EH (cell line): ENCODE measurements at regions not wholly inside any gene's neighbourhood (a gene's known extent, or its start where the extent isn't known, plus 50 kb on each side); places are given as distances from the start of the nearest gene placed in this dataset.
A peak's percentile ranks its signal among the peaks of the same experiment; 100 is the strongest.
"Not testable (repeated sequence)": the region's sequence is repeated elsewhere in the genome, so short reads cannot be mapped to it uniquely, and the experiment has no call there.

Experiments used
- DNase-seq: peaks from one replicate; pipeline ENCODE4 v3.0.0-alpha.2; 2015; ENCODE audit warnings: low read depth

DNA sequence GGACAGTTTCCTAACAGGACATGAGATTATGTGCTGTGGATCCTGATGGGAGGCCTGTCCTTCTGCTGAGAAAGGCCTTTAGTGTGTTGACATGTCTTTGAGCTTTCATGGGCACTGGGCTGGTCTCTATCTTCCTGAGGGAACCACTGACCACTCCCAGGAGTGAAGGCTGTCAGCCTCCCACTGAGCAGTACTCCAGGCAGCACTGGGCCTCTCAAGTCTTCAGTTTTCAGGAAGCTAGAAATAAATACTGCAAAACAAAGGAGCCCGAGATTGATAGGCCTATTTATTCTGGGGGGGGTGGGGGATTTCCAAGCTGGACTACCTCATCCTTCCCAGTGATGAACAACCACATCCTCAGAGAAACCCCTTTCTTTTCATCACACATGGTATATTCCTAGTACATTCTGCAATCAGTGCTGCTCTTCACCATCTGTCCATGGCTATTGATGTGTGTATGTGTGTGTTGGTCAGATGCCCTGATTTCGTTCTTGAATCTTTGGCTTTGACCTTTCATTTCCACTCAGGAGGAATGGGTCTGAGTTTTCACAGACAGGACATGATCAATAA, 180.9 kb upstream of the SPTLC3 start:
- no peak for DNase-seq

DNA sequence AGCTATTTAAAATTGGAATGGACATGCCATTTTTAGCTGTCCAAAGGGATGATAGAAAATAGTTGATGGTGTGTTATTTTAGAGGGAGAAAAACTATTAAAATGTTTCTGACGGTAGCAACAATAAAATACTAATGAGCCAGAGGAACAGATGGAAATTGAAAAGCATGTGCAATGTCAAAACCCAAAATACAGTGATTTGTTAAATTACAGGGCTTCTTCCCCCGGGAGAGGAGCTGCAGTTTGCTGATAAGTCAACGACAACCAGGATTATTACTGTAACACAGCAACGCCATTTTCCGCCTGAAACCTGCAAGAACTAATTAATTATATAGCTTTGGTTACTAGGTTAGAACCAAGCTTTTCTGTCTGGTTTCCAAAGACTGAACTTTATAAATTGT, 179.6 kb upstream of the SPTLC3 start:
- no peak for DNase-seq

DNA sequence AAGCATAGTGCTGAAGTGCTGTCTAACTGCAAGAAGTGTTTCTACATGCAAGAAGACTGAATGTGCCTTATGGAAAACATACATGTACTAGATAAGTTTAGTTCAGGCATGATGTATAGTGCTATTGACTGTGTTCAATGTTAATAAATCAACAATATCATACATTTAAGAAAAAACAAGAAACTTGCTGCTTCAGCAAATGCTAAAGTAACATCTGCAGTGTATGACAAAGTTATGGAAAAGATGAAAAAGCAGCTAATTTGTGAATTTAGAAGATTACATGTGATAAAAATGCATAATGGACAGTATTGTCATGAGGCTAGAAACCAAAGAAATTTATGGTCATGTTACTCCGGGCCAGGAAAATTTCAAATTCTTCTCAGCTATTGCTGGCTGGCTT, 174.9 kb upstream of the SPTLC3 start:
- DNase-seq: no peak

DNA sequence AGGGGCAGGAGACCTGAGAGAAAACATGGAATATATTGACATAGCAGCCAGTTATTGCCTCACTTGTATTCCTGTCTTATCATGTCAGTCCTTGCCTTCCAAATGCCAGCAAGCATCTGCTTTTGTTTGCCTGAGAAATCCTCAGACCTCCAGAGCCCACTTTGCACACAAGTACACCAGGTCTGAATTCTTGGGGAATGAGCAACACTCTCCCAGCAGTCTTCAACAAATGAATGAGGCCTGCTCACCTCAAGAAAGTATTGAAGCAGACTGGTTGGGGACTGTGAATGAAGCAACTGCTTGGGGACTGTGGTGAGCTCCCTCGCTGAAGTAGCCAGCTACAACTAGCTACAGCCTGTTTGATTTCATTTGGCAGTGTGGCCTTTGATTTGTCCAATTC, 172.8 kb upstream of the SPTLC3 start:
- no peak for DNase-seq

DNA sequence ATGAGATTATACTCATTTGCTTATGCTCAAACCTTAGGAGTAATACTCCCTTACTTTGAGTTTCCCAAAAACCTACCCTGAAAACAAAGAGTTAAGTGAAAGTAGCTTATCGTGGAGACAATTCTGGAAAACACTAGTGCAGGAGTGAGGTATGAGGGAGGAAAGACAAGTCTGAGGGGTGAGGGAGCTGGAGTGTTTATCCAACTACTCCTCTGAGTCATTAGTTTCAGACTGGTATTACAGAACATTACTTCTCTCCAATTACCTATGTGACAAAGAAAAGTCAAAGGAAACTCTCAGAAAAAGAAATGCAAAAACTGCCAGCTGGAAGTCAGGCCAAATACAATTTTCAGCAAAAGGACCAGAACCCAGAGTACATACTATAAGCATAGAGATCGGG, 171.1 kb upstream of the SPTLC3 start:
- no peak for DNase-seq

DNA sequence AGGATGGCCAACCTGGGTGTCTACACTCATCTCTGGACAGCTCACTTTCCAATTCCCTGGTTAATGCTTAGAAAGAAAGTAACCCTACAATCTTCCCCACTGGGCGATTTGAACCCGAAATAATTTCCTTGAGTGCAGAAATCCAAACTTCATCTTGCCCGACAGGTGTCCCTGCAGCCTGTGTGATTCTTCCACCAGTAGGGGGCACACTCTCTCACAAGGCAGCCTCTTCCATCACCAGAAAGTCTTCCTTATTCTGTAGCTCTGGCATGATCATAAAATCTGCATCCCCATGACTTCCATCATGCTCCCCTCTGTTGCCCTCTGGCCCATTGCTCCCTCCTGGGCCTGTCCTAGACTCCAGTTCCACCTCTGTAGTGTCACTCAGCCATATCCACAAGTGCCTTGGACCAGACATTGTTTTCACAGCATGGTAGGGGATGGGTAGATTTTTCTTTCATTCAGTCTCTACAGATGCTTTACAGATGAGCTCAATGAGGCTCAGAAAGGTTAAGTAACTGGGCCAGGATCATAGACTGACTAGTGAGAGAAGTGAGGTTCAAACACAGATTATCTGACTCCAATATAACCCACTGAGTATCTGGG, 170.4 kb upstream of the SPTLC3 start:
- DNase-seq: no peak

DNA sequence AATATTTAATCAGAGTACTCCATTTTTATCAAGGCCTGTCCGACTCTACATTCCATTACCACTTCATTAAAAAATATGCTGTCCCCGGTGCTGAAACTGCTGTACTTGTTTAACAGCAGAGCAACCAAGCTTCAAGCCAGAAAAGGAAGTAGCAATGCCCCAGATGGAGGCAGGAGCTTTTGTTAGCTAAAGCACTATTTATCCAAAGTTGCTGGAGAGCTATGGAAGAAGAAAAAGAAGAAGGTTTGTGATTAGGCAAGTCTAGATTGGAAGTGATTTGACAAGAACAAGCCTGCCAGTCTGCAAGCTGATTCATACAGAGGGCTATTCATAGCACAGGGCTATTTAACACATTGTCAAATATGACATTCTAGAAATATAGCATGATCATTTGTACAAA, 160.9 kb upstream of the SPTLC3 start:
- DNase-seq: no peak

DNA sequence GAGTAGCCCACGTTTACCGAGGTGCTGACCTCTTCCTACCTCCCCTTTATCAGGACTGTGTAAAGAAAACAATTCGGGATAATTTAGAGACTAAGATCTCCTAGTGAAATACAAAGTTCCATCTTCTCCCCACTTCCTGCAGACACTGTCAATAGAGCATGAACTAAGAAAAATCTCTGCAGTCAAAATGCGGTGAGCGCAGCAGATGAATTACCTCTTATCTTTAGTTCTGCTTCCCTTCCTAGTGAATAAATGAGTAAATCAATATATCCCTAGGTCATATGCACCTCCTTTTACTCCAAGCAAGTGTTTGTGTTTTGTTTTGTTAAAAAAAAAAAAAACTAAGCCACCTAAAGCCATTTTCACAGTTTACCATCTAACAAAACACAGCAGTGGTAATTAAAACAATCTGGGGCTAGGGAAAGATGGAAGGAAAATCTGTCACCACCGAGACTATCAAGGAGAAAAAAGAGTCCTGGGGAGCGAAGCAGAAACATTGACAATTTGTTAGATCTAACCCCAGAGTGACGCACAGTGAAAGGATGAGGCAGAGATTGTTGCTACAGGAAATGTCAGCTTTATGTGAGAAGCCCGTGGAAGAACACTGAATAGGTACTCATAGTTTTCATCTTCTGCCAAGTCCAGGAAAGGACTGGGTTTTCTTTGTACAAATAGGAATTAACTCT, 159.4 kb upstream of the SPTLC3 start:
- DNase-seq: no peak

DNA sequence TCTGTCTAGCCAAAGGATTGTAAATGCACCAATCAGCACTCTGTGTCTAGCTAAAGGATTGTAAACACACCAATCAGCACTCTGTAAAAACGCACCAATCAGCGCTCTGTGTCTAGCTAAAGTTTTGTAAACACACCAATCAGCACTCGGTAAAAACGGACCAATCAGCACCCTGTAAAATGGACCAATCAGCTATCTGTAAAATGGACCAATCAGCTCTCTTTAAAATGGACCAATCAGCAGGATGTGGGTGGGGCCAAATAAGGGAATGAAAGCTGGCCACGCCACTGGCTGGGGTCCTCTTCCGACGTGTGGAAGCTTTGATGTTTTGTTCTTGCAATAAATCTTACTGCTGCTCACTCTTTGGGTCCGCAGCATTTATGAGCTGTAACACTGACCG, 151.1 kb upstream of the SPTLC3 start:
- not testable (repeated sequence) for DNase-seq

DNA sequence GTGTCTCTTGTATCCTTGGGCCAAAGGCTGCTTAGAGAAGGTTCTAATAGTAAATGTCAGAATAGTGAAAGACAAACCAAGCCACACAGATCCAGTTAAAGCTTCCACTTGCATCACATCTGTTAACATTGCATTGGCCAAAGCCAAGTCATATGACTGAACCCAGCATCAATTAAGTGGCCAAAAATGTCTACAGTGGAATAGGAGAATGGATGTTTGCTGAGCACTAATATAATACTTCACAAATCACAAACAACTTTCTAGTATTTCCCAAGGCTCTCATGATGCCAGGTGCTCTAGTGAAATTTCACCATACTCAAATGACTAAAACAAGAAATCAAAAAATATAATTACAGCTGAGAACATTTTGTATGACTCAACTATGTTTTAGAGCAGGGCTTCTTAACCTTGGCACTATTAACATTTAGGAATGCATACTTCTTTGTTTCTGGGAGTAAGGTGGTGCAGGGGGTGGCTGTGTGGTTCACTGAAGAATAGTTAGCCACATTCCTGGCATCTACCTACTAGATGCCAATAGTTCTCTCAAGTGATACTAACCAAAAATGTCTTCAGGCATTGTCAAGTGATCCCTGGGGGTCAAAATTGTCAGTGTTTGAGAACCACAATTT, 148.0 kb upstream of the SPTLC3 start:
- DNase-seq: no peak

DNA sequence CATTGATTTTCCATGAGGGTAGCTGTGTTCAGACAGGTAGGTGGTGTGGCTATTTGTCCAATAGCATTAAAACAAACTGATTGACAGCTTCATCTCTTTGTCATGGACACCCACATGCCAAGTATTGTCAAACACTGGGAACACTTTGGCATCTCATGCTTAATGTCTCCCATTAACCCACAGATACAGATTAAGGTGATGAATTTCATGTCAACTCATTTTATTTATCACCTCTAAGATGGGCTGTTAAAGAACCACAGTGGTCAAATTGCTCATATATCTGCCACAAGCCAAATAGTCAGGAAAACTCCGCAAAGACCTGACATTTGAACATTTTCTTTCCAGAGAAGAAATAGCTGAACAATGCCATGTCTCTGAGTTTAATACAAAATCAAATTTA, 139.1 kb upstream of the SPTLC3 start:
- DNase-seq: no peak

DNA sequence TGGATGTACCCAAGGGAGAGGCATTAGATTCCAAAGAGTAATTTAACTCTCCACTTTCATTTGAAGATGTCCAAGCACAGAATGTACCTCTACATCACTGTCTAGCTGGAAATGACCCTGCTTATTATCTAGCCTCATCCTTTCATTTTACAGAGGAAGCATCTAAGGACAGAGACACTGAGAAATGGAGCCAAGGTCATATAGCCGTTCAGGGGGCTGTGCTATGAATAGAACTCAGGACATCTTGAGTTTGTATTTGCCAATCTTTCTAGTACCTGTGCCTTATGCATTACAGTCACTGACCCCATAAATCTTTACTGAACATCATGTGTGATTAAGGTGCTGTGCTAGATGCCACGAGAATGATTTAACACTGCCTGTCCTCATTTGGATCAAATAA, 138.2 kb upstream of the SPTLC3 start:
- no peak for DNase-seq

DNA sequence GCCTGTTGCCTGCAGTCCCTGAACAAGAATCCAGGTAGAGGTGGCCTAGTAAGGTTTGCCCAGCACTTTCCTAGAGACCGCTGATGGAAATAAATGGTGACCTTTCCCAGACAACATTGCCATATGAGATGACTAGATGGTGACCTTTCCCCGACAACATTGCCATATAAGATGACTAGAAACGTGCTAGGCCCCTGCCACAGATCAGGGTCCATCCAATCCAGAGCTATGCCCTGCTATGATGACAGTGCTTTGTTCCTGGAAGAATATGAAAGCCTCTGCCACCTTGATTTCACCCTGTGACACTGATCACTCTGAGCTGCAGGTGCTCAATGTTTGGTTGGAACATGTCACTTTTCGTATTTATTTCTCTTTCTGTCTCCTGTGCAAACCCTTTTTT, 133.8 kb upstream of the SPTLC3 start:
- no peak for DNase-seq

DNA sequence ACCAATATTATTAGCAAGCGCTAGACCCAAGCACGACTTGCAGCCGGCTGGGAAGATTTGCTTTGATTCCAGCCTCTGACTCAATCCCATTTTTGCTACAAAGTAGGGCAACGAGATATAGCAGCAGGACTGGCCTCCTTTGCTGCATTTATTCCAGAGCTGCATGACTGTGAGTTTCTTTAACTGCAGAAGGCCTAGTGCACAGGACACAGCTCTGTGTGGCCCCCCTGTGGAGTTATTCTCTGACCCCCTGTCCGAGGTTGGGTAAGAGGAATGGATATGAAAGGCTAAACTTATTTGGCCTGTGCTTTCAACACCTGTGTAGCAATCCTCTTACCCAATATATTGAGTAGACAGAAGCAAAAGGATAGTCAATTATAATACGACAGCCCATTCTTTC, 133.3 kb upstream of the SPTLC3 start:
- DNase-seq: no peak

DNA sequence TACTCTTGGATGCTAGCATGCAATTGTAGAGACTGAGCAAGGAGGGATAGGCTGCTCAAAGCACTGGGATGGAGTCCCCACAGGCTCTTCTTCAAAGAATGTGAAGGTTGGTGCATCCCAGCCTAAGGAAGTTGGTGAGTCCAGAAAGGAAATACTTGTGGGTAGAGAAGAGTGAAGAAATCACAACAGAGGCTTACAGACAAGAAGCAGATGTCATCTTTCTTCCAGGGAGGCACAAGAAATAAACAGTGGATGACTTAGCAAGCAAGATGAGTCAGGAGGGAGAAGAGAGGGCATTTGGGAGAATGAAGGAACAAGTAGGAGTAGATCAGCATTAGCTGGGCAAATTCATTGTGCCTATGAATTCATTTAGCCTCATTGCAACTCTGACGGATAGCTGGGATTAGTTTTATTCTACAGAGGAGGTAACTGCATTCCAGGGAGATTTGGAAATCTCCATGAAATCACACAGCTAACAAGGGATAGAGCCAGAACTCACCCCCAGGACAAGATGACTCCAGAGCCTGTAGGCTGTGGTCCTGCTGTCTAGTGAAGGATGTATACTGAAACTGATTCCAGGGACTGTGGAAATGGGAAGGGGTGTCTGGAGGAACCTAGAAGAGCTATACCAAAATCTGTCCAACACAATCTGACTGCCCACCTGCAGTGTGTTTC, 125.8 kb upstream of the SPTLC3 start:
- peak; percentile 1 for DNase-seq

DNA sequence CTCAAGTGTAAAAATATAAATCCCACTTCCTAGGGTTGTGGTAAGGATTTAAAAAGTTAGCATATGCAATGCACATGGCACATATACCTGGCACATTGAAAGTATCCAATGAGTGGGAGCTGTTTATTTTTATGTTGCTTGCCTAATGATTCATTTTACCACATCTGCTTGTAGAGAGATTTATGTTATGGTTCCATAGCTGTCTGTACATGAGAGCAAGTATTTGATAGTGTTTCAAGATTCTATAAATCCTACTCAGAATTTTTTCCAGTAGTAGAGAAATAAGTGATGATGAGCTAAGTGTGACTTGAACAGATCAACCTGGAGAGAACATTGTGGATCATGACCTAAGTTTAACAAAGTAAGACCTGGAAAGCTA, 125.3 kb upstream of the SPTLC3 start:
- no peak for DNase-seq

DNA sequence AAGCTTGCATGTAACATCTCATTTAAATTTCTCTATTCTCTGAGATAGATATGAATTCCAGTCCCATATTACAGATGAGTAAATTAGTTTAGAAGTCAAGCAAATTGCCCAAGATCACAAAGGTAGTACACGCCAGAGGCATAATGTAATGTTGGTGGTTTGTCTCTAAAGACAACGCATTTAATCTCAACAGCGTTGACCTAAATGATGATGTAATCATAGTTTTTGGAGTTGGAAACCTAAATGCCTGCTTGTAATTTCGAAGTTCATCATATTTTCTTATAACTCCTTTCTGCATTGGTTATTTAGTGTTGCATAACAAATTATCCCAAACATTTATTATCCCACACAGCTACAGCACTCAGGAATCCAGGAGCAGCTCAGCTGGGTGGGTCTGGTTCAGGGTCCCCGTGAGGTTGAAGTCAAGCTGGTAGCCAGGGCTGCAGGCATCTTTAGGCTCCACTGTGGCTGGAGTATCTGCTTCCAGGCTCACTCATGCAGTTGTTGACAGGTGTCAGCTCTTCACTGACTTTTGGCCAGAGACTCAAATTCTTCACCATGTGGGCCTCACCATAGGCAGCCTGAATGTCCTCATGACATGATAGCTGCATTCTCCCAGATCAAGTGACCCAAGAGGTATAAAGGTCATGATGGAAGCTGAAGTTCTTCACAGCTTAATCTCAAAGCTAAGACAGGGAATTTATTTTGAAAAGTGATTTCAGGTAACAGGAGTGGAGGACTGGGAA, 122.0 kb upstream of the SPTLC3 start:
- no peak for DNase-seq

DNA sequence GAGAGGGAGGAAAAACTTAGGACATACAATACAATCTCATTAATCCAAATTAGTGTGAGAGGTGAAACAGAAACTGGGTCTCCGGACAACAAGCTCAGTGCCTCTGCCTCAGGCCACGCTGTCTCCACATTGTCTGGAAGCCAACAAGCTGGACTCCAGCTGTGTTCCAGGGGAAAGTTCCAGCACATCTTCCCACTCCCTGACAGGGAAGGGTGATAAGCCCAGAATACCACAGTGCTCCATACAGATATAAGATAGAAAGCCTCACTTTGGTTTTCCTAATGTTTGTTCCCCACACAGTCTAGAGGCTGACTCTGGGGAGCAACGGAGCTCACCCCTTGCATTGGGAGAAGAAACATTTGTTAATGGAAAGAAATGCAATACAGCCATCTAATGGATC, 117.1 kb upstream of the SPTLC3 start:
- DNase-seq: no peak

DNA sequence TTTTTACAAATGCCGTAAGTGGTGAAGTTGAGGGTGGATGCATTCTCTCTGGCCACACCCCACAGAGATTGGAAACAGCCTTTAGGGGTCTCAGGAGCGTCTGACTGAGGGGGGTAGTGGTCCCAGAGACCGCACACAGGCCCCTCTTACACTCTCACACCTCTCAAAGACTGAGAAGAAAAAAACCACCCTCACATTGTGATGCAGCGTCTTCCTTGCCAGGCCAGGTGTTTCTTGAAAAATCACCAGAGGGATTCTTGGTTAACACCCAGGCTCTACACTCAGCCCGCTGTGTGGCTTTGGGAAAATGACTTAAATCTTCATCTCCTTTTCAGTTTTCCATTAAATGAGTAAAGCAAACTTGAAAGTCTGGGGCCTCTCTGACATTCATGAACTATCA, 115.8 kb upstream of the SPTLC3 start:
- DNase-seq: no peak

DNA sequence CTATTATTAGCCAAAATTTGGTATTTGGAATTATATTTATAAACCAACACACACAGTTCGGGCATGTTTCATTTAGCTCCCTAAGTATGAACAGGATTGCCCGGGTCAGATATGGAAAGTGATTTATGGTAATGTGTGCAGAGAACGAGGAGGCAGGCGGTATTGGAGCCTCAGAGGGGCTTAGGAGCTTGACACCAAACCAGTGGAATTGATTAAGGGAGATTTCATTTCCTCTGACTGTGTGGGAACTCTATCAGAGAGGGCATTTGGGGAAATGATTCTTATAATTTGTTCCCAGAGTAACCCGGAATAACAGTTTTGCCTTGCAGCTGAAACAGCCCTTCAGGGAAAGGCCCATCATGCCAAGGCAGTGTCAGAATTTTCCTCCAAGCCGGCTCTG, 115.1 kb upstream of the SPTLC3 start:
- DNase-seq: no peak

DNA sequence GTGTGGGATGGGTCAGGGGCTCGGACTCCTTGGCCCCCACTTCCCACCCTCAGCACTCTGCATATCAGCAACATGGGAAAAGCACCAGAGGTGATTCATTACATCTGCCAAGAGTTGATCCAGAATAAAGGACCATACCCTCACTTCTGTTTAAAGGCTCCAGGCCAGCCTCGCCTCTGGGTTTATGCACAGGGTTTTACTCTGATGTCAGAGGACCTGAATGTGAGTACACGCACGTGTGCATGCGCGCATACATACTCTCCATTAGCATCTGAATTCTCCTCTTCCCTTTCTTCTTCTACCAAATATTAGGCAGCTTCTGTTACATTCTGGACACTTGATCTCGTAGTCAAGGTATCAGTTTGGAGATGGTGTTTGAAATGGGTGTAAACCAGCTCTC, 114.7 kb upstream of the SPTLC3 start:
- DNase-seq: no peak

DNA sequence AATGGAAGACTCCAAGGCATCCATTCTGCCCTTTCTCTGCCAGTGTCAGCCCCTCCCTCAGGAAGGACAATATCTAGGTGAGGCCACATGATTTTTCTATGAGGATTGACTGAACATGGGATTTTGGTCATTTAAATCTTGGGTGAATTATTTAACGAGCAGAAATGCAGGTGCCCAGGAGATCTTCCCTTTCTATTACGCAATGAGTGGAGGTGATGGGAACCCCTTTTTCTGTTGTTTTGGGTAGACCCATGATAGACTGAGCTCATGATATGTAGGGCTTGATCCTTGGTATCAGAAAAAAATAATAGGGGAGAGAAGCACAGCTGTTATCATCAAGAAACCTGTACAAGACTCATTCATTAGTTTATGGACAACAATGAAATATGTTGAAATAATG, 112.6 kb upstream of the SPTLC3 start:
- no peak for DNase-seq
